Activated CD8-positive, alpha-beta memory T cell treated with anti-CD3 and anti-CD28 coated beads for 24 hours (primary cell): ENCODE measurements at regions not wholly inside any gene's neighbourhood (a gene's known extent, or its start where the extent isn't known, plus 50 kb on each side); places are given as distances from the start of the nearest gene placed in this dataset.
A peak's percentile ranks its signal among the peaks of the same experiment; 100 is the strongest.

Experiments used
- DNase-seq: peaks from one replicate; pipeline ENCODE4 v3.0.0-alpha.2; 2020

GRCh38 chr15:100737214-100737613 is 134.8 kb downstream of the ASB7 start:
- DNase-seq = no peak

DNA sequence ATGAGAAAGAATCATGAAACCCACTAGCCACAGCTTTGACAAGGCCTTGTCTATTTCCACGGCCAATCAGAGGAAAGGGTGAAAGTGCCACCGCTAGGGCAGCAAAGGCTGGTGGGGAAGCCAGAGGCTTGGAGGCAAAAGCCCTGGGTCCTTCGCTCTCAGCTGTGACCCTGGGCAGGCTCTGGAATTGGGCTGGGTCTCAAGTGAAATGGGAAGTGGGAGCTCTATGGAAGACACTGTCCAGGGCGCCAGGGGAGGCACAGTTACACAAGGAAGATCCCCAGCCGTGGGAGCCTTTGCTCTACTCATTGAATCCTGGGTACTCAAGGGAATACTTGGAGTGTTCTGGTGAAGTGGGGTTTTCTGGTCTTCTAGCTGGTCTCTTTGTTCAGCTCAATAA is 136.2 kb downstream of the ASB7 start:
- DNase-seq = no peak

DNA sequence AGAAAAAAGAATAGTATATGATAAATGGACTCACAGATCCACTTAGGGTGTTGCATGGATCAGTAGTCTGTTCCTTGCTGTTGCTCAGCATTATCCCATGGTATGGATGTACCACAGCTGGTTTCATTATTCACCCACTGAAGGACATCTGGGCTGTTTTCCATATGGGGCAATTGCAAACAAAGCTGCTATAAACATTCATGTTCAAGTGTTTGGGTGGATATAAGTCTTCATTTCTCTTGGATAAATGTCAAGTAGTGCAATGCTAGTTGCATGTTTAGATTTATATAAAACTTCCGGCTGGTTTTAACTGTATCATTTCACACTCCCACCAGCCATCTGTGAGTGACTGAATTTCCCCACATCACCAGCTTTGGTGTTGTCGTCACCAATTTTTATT is 137.7 kb downstream of the ASB7 start:
- no peak for DNase-seq

DNA sequence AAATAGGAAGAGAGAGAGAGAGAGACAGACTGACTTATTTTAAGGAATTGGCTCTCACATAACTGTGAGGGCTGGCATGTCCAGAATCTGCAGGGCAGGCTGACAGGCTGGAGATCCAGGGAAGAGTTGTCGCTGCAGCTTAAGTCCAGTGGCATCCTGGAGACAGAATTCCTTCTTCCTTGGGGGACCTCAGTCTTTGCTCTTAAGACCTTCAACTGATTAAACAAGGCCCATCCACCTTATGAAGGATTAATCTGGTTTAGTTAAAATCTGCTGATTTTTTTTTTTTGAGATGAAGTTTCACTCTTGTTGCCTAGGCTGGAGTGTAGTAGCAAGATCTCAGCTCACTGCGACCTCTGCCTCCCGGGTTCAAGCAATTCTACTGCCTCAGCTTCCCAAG is 128.0 kb upstream of the ALDH1A3 start:
- no peak for DNase-seq

- DNase-seq = no peak
Observed at GRCh38 chr15:100753503-100753902, 126.1 kb upstream of the ALDH1A3 start.

DNA sequence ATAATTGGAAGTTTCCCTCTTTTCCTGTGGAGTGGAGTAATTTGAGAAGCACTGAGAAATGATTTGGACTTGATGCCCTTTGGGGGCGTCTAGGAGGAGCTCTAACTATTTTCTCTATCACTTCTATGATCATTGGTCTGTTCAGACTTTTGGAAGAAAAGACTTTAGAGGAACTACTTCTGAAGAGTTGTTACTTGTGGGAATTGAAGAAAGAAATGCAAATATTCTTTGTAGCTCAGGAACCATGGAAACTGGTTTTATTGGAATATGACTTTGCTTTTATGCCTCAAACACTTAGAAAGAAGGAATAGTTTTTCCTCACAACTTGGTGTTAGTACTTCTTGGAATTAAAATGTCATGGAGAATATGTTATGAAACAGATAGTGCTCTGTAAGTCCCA is 122.0 kb upstream of the ALDH1A3 start:
- no peak for DNase-seq

GRCh38 chr15:100758555-100758954 is 121.1 kb upstream of the ALDH1A3 start:
- DNase-seq = no peak

DNA sequence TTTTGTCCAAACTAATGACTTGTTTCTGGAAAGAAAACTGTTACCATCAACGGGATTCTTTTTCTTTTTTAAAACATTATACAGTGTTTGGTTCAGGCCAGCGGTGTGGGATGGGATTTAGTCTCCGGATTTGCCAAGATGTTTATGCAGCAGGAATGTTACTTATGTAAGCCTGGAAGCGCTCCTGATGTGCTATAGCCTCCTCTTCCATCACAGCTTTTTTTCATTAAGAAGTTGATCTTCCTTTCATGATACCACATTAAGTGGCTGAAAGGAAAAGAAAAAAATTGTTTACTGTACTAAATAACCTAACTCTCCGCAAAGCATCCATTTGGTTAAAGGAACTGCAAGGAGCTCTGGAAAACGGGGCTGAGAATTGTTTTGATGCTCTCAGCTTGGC is 120.5 kb upstream of the ALDH1A3 start:
- no peak for DNase-seq

DNA sequence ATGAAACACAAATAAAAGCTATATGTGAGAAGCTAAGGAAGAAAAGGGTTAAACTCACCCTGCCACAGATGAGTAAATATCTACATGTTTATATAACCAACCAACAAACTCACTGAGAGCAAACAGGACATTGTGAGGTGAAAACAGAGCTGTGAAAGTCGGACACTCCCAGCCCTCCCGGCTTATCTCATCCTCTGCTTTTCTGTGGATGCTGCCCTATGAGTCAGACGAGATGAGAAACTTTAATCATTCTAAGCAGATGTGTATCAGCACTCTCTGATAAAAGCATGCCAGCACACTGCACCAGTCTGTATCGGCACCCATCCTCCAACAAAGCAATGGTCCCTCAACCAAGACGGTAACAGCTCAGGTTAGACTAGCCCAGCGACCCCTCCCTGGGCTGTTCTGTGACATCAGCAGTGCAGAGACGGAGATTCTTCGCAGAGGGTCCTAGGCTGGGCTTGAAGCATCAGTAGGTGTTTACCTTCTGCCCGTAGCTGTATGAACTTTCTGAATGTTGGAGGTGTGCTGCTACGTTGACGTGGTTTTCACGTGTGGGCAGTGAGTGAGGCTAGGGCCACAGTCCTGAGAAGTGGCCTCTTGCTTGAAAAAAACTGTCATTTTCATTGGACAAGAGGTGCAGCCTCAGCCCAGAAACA is 119.8 kb upstream of the ALDH1A3 start:
- DNase-seq = no peak

GRCh38 chr15:100760357-100760903 is 119.2 kb upstream of the ALDH1A3 start:
- no peak for DNase-seq

DNA sequence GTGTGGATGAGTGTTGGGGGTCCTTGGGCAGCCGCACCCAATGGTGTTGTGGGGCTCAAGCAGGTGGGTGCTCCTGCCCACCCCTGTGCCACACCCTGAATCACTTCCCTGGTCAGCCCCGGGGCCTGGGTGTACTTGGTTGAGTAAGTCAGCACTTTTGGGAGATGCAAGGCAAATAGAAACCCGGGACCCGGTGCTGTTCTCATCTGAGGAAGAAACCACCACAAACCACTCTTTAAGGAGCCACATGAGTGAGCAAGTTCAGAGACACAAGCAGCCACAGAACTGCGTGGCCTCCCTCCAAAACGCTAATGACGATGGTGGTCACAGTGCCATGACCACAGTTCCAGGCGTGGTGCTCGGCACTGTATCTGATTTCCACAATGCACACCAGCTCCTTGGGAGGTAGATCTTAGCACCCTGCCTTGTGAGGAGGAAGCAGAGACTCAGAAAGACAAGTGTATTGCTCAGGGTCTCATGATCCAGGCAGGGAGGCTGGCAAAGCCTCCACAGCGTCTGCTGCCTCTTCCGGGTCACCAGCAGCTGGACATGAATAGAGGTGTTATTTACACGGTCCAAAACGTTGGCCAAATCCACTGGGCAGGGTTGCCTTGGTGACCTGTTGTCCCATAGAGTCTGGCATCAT is 118.2 kb upstream of the ALDH1A3 start:
- DNase-seq = no peak

DNA sequence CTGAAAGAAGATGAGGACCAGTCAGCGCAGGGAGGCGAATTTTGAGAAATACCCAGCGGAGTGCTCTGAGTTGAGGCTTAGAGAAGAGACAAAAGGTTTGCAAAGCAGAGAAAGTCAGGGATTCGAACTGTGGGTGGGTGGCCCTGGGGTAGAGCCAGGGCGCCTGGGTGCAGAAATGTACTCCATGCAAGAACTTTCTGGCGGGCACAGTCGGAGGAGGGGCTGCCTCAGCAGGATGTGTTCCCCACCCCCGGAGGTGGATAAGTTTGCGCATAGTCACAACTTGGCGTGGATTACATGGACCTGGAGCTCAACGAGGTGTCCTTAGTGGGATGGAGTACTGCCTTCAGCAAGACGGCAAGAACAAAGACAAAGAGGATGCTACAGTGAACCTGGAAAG is 117.3 kb upstream of the ALDH1A3 start:
- no peak for DNase-seq

DNA sequence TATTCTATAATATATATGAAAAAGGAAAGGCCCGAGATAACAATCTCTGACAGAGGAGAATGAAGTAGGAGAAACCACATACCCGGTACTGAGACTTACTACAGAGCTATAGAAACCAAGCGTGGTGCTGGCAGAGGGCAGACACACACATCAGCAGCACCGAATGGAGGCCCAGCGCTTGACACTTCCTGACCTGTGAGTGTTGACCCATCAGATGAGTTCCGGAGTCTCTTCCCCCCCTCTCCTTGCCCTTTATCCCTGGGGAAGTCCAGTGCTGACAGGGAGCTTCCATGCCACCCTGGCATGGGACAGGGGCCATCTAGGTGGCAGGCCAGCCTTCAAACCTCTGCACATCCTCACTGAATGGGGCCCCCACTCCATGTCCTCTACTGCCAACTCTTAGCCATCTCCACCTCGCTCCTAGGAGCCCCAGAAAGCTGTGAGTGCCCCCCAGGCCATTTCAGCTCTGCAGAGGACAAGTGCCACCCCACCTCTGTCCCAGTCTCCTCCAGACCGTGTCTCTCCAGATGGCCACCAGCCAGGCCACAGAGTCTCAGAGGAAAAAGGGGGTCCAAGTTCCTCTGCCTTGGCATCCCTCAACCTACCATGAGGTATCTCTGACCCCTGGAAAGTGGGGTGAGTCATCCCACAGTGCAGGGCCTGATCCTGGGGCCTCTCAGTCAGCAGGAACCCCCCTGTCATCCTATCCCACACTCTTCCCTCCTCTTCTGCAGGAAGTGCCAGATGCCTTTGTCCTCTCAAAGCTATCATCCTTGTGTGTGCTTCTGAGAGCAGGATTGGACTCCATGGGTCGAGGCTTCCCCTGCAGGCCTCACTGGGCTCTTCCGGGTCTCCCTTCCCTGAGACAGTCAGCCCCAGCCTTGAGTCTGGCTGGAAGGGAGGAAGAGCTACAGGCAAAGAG is 116.5 kb upstream of the ALDH1A3 start:
- DNase-seq = no peak

- DNase-seq = no peak
Observed at GRCh38 chr15:100763835-100764750, 115.5 kb upstream of the ALDH1A3 start.

GRCh38 chr15:100764778-100765466 is 114.7 kb upstream of the ALDH1A3 start:
- no peak for DNase-seq

GRCh38 chr15:100765467-100766241 is 114.0 kb upstream of the ALDH1A3 start:
- peak; percentile 28 for DNase-seq

DNA sequence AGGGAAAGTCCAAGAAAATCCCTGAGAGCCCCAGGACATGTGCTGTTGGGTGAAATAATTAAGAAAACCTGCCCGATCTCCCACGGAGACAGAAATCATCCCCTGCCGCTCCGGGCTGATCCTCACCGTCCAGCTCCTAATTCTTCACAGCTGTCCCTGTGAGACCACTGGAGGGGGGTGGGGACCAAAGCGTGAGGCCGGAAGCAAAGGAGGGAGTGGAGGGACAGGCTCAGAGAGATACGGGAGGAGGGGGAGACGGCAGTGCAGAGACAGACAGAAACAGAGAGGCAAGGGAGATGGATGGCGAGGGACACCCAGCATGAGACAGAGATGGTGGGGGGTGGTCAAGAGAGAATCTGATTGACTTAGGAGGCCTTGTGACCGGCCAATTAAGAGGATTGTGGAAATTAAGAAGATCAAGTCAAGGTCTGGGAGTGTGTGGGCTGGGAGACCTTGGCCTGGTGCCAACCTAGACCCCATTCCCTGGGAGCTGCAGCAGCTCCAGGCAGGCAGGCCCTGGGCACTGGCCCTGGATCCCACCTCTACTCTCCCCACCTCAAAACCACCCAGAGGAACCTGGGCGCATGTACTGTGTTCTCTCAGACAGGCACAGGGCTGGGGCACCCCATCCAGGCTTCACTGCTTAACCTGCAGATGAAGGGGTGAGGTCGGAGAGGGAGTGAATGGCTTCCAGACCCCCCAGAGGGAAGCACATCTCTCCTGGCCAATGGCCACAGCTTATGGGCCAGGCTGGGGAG is 113.2 kb upstream of the ALDH1A3 start:
- peak; percentile 43 for DNase-seq

- peak; percentile 35 for DNase-seq
Observed at GRCh38 chr15:100767001-100767825, 112.4 kb upstream of the ALDH1A3 start.

- peak; percentile 48 for DNase-seq
Observed at GRCh38 chr15:100768501-100768931, 111.1 kb upstream of the ALDH1A3 start.
